Psoas muscle (tissue), 7 donors: ENCODE measurements at regions not wholly inside any gene's neighbourhood (a gene's known extent, or its start where the extent isn't known, plus 50 kb on each side); places are given as distances from the start of the nearest gene placed in this dataset.

Experiments
- ATAC-seq, 4 donors: fragments of 200-7000 bp; cut with Tn5 transposase; one replicate each; pipeline ENCODE4 v1.9.1; 2020; ENCODE audit warnings: moderate library complexity in 3 of 4, mild to moderate bottlenecking in 2 of 4
- DNase-seq, 2 donors: peaks; one replicate each; pipeline ENCODE4 v3.0.0-alpha.2; 2020
- H3K27ac ChIP-seq: fragments of 200-600 bp; one replicate; pipeline ENCODE4 v1.8.0; 2022
- H3K27me3 ChIP-seq, 3 donors: fragments of 200-600 bp in 1 of 3; one replicate each; pipeline versions ENCODE4 v1.6.1 to v1.8.0; 2013 to 2022; ENCODE audit warnings: low read length in 2 of 3, mild to moderate bottlenecking in 2 of 3, moderate library complexity in 1 of 3; ENCODE audit not compliant: insufficient read depth in 3 of 3
- H3K36me3 ChIP-seq, 2 donors: fragments of 200-600 bp in 1 of 2; one replicate each; pipeline versions ENCODE4 v1.6.1 to v1.8.0; 2013 to 2022; ENCODE audit warnings: low read depth in 1 of 2, mild to moderate bottlenecking in 1 of 2, moderate library complexity in 1 of 2; ENCODE audit not compliant: insufficient read depth in 1 of 2
- H3K4me1 ChIP-seq: fragments of 200-600 bp; one replicate; pipeline ENCODE4 v1.8.0; 2022
- H3K4me3 ChIP-seq: fragments of 200-600 bp; one replicate; pipeline ENCODE4 v1.8.0; 2022; ENCODE audit warnings: mild to moderate bottlenecking
- H3K9me3 ChIP-seq: fragments of 200-600 bp; one replicate; pipeline ENCODE4 v1.8.0; 2022
- WGBS, 3 donors: extraction: QIAGEN DNeasy Blood & Tissue Kit; methylation state at CpG; one replicate each; pipeline versions ENCODE4 v1.1.6 to v1.1.7; 2013; 5-methylcytosine and 5-hydroxymethylcytosine counted together
- intact Hi-C, 2 donors: fragments of 100-400 bp; cut with DNase I; formaldehyde crosslinking; loops; one replicate each; pipeline versions ENCODE4 v1.11.0 to v1.14.2; 2022
- TF ChIP-seq, protein P1 (sequence below): fragments of 200-600 bp; IDR thresholded peaks from one replicate; pipeline ENCODE4 v1.8.0; 2022; ENCODE audit warnings: antibody characterized with exemption
- donor health status: healthy with polysubstance abuse.
- donor health status: DM: no; HTN: no; CAD: no; lungs with moderate emphysema.
- donor health status: Bipolar disorder and iron deficiency.
- donor health status: healthy.
- donor health status: DM: yes; HTN: yes; CAD: no.
- donor health status: DM: no; HTN: no; CAD: no.
- donor health status: DM: yes; HTN: yes; CAD: no.

DNA sequence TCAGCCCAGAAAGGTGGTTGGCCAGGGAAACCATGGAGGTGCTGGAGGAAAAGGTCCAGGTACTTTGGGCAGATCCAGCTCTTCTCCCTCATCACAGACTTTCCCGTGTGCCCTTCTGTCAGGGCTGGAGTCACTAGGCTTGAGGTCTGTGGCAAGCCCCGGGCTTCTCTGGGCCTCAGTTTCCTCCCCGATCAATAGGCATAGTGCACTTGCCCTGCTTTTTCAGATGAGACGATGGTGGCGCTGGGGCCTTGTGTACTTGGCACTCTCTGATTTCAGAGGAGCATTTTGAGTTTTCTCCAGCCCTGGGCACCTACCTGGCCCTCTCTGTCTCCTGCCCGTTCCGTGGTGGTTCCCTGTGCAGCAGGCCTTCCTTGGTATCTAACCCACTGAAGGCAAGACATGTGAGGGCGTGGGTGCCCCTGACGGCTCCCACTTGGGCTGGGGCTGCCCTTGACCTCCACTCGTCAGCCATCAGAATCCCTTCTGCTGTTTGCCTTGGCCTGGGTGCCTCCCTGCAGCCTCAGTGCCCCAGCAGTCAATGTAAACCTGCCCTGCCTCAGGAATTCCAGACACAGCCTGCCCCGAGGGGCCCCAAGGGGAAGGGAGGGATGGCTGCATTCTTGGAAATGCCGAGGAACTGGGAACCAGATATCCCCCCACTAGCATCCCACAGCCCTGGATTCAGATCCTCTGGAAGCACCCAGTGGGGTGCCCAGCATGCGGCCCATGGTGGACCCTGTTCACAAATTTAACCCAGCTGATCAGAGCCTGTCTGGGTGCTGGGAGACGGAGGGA lies 66.3 kb upstream of the COL5A1 start:
- 74 to 79% (median 77%) methylated on average over 14 of the region's 14 CpGs for WGBS, 3 donors
- DNase-seq = no peak

DNA sequence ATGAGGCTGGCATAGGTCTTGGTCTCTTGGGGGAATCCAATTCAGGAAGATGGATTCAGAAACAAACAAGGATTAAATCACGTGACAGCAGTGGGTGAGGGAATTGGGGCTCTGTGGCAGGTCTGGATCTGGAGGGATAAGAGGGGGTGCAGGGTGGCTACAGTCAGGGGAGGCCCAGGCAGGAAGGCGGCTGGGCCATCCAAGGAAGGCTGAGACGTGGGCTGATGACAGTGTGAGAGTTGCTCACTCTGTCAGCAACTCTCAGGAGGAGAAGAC lies 65.8 kb upstream of the COL5A1 start:
- peaks cover 3% of the 10 kb centered on the region for H3K9me3 ChIP-seq
- TF ChIP-seq, protein P1, sequence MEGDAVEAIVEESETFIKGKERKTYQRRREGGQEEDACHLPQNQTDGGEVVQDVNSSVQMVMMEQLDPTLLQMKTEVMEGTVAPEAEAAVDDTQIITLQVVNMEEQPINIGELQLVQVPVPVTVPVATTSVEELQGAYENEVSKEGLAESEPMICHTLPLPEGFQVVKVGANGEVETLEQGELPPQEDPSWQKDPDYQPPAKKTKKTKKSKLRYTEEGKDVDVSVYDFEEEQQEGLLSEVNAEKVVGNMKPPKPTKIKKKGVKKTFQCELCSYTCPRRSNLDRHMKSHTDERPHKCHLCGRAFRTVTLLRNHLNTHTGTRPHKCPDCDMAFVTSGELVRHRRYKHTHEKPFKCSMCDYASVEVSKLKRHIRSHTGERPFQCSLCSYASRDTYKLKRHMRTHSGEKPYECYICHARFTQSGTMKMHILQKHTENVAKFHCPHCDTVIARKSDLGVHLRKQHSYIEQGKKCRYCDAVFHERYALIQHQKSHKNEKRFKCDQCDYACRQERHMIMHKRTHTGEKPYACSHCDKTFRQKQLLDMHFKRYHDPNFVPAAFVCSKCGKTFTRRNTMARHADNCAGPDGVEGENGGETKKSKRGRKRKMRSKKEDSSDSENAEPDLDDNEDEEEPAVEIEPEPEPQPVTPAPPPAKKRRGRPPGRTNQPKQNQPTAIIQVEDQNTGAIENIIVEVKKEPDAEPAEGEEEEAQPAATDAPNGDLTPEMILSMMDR = no peak

More for the DNA sequence above, 66.3 kb upstream of the COL5A1 start:
- Histone ChIP-seq H3K27ac (no peak overlapping the region), H3K4me3 (no peak overlapping the region), H3K27me3 (peaks cover 0 to 50% (median 0%) of the 10 kb centered on the region in 3 donors), H3K4me1 (no peaks in the 10 kb centered on the region), H3K9me3 (peaks cover 2% of the 10 kb centered on the region), H3K36me3 (no peaks in the 10 kb centered on the region)
- no peak for ATAC-seq
- intact Hi-C loops = no loop called here
- TF ChIP-seq, protein P1 = no peak

DNA sequence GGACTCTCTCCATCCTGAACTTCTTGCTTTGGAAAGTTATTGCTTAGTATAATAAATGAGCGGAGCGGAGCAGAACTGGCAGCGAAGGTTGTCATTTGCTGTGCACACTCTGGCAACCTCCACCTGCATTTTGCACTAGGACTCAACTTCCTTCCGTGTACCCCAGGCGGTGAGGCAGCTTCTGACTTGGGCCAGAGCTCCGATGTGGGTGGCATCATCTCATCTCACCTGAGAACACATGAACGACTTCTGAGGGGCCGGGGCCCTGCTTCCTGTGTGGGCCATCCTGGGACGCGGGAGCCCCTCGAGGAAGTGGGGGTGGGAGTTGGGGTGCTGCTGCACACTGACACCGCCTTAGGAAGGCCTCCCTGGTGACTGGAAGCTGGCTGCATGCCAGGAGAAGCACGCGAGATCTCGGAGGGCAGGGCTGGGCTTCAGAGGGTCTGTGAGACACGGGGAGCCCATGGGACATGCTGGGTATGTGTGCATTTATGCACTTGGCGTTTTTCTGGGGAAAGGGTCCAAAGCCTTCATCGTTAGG lies 56.5 kb upstream of the COL5A1 start:
- no peaks in the 10 kb centered on the region for H3K4me1 ChIP-seq
- no peak for ATAC-seq
- TF ChIP-seq, protein P1 = no peak
- peaks cover 3% of the 10 kb centered on the region for H3K9me3 ChIP-seq
- no peak for DNase-seq
- H3K4me3 ChIP-seq = no peak overlapping the region
- intact Hi-C loops = no loop called here
- H3K27ac ChIP-seq = no peak overlapping the region
- 67 to 74% (median 72%) methylated on average over 18 of the region's 18 CpGs for WGBS, 3 donors
- H3K27me3 ChIP-seq = peaks cover 0 to 14% (median 2%) of the 10 kb centered on the region in 3 donors
- no peaks in the 10 kb centered on the region for H3K36me3 ChIP-seq

More for the DNA sequence above, 65.8 kb upstream of the COL5A1 start:
- H3K27ac ChIP-seq = no peak overlapping the region
- no peaks in the 10 kb centered on the region for H3K4me1 ChIP-seq
- 60 to 69% (median 64%) methylated on average over 3 of the region's 3 CpGs for WGBS, 3 donors
- no peak for ATAC-seq
- H3K27me3 ChIP-seq = peaks cover 0 to 55% (median 0%) of the 10 kb centered on the region in 3 donors
- intact Hi-C loops = no loop called here
- DNase-seq = no peak
- H3K4me3 ChIP-seq = no peak overlapping the region
- no peaks in the 10 kb centered on the region for H3K36me3 ChIP-seq

DNA sequence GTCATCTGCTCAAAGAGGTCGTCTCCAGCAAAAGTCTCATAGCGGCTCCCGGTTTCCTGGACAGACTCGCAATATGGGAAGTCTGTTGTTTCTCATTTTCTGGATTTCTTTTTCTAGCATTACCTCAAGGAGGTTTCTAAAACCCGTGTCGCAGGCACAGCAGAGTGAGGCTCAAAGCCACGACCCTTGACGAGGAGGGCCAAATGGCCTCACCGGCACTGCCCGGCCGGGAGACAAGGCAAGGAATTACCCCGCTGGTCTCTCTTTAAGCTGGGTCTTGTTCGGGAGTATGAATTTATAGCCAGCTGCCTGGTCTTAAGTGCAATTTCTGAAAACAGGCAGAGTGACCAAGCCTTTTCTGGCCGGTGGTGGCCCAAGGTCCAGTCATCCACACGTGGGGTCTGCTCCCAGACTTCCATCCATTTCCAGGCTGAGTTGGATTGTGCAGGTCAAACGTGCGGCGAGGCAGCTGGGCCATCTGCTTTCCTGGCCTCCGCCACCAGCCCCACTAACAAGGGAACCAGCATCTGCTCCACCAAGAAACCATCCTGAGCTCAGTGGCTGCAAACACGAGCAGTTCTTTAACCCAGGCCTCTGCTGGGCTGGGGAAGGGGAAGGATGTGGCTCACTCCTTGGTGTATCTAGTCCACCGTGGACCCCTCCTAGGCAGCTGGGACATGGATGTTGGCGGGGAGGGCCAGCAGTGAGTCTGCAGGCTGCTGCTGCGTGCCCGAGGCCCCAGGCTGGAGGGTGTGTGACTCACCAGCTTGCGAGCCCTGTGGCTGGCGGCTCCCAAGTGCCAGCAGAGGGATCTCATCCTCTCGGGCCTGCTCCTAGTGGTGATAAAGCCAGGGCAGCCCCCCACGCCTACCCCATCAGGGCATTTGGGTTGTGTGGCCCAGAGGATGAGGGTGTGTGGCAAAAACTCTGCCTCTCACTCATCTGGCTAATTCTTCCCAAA lies 55.6 kb upstream of the COL5A1 start:
- Histone ChIP-seq H3K9me3 (no peaks in the 10 kb centered on the region), H3K27me3 (peaks cover 0 to 7% (median 2%) of the 10 kb centered on the region in 3 donors), H3K4me1 (no peaks in the 10 kb centered on the region), H3K4me3 (no peak overlapping the region), H3K27ac (no peak overlapping the region), H3K36me3 (no peaks in the 10 kb centered on the region)
- 51 to 58% (median 54%) methylated on average over 28 of the region's 28 CpGs for WGBS, 3 donors
- intact Hi-C loops = no loop called here
- ATAC-seq (no peak), DNase-seq (no peak)
- TF ChIP-seq, protein P1 = no peak
